Stimulated activated effector memory CD8-positive, alpha-beta T cell treated with anti-CD3 and anti-CD28 coated beads, Interleukin-12 subunit alpha, Interleukin-12 subunit beta, amount 100 ng/mL, for 72 hours (primary cell): ENCODE measurements at regions not wholly inside any gene's neighbourhood (a gene's known extent, or its start where the extent isn't known, plus 50 kb on each side); places are given as distances from the start of the nearest gene placed in this dataset.

Source experiments
- ATAC-seq: fragments of 150-1000 bp; cut with Tn5 transposase; 2 replicates; pipeline ENCODE4 v1.10.0; 2021
- DNase-seq, 2 donors: peaks; one replicate each; pipeline ENCODE4 v3.0.0; 2021 to 2022; ENCODE audit warnings: low spot score in 2 of 2
- H3K27ac Mint-ChIP-seq: one replicate; pipeline ENCODE4 v1.8.0; 2022; ENCODE audit warnings: mild to moderate bottlenecking, mixed read lengths
- H3K36me3 Mint-ChIP-seq: one replicate; pipeline ENCODE4 v1.8.0; 2022; ENCODE audit warnings: mild to moderate bottlenecking, mixed read lengths
- H3K4me1 Mint-ChIP-seq: one replicate; pipeline ENCODE4 v1.8.0; 2022; ENCODE audit warnings: mixed read lengths
- H3K4me3 Mint-ChIP-seq: one replicate; pipeline ENCODE4 v1.8.0; 2022; ENCODE audit warnings: mild to moderate bottlenecking, mixed read lengths
- H3K9me3 Mint-ChIP-seq: one replicate; pipeline ENCODE4 v1.8.0; 2022; ENCODE audit warnings: mixed read lengths

DNA sequence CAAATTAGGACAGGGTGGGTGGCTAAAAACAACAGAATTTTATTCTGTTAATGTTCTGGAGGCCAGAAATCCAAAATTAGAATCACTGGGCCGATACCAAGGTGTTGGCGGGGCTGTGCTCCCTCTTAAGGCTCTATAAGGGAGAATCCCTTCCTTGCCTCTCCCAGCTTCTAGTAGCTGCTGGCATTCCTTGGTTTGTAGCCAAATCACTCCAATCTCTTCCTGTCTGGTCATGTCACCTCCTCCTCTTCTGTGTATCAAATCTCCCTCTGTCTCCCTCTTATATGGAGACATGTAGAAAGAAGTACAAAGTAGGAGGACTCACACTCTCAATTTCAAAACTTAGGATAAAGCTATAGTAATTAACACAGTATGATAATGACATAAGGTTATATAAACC, 102.9 kb upstream of the SIRPA start:
- H3K36me3 Mint-ChIP-seq = no peaks in the 10 kb centered on the region
- DNase-seq = no peak

GRCh38 chr20:1790386-1790785, 104.8 kb upstream of the SIRPA start:
- no peaks in the 10 kb centered on the region for H3K36me3 Mint-ChIP-seq
- H3K4me3 Mint-ChIP-seq = no peak overlapping the region
- no peak overlapping the region for H3K27ac Mint-ChIP-seq
- no peak for DNase-seq
- no peak for ATAC-seq
- no peaks in the 10 kb centered on the region for H3K9me3 Mint-ChIP-seq
- no peaks in the 10 kb centered on the region for H3K4me1 Mint-ChIP-seq

More for the DNA sequence above, 102.9 kb upstream of the SIRPA start:
- Mint-ChIP-seq H3K9me3 (no peaks in the 10 kb centered on the region), H3K4me3 (no peak overlapping the region), H3K4me1 (no peaks in the 10 kb centered on the region), H3K27ac (no peak overlapping the region)
- no peak for ATAC-seq

GRCh38 chr20:1788044-1788443, 107.2 kb upstream of the SIRPA start:
- Mint-ChIP-seq H3K9me3 (no peaks in the 10 kb centered on the region), H3K4me1 (no peaks in the 10 kb centered on the region), H3K36me3 (no peaks in the 10 kb centered on the region), H3K4me3 (no peak overlapping the region), H3K27ac (no peak overlapping the region)
- no peak for DNase-seq
- ATAC-seq = no peak

- H3K4me3 Mint-ChIP-seq = no peak overlapping the region
- H3K27ac Mint-ChIP-seq = no peak overlapping the region
- no peaks in the 10 kb centered on the region for H3K36me3 Mint-ChIP-seq
Measured at GRCh38 chr20:1786486-1786885, 108.7 kb upstream of the SIRPA start.

GRCh38 chr20:1784586-1784985, 110.6 kb upstream of the SIRPA start:
- Mint-ChIP-seq H3K4me3 (no peak overlapping the region), H3K27ac (no peak overlapping the region), H3K4me1 (no peaks in the 10 kb centered on the region), H3K9me3 (no peaks in the 10 kb centered on the region), H3K36me3 (no peaks in the 10 kb centered on the region)
- no peak for DNase-seq
- no peak for ATAC-seq

More at GRCh38 chr20:1786486-1786885, 108.7 kb upstream of the SIRPA start:
- H3K4me1 Mint-ChIP-seq = no peaks in the 10 kb centered on the region
- no peaks in the 10 kb centered on the region for H3K9me3 Mint-ChIP-seq
- DNase-seq (no peak), ATAC-seq (no peak)

DNA sequence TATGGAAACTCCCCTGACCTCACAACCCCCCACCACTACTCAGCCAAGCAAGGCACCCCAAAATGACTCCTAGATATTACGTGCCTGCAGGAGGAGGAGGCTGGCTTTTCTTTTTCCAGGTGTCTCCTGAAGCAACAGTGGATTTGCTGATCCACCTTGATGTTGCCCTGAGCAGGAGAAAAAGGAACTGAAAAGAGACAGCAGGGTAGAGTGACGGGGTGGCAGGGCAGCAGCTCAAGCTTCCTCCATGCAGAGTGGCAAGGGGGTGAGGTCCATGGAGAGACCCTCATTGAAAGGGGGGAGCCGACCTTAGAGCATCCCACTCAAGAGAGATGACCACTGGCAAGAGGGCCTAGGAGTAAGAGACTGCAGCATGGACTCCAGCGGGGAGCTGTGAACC, 112.0 kb upstream of the SIRPA start:
- no peak for ATAC-seq
- H3K4me1 Mint-ChIP-seq = no peaks in the 10 kb centered on the region
- H3K4me3 Mint-ChIP-seq = no peak overlapping the region
- H3K9me3 Mint-ChIP-seq = no peaks in the 10 kb centered on the region
- H3K36me3 Mint-ChIP-seq = no peaks in the 10 kb centered on the region
- no peak for DNase-seq
- no peak overlapping the region for H3K27ac Mint-ChIP-seq

GRCh38 chr20:1782181-1782580, 113.0 kb upstream of the SIRPA start:
- Mint-ChIP-seq H3K9me3 (no peaks in the 10 kb centered on the region), H3K4me1 (peaks cover 4% of the 10 kb centered on the region), H3K27ac (no peak overlapping the region), H3K36me3 (no peaks in the 10 kb centered on the region), H3K4me3 (no peak overlapping the region)
- no peak for ATAC-seq
- no peak for DNase-seq

DNA sequence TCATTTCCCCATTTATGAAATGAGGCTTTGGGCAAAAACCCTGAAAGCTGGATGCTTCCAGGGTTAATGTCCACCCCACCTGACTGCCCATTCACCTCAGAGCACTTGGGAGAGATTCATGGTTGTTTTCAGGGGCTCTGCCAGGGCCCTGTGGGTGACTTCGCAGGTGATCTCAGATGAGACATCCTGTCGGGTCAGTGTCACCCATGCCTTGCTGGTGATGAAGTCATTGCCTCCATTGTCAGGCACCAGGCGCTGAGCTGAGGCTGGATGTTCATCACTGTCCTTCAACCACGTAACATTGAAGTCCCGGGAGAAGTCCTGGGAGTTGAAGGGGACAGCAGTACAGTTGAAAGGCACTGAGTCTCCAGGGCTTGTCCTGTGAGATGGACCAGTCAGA, 115.6 kb upstream of the SIRPA start:
- Mint-ChIP-seq H3K4me1 (peaks cover 20% of the 10 kb centered on the region), H3K4me3 (no peak overlapping the region), H3K36me3 (no peaks in the 10 kb centered on the region), H3K27ac (no peak overlapping the region), H3K9me3 (no peaks in the 10 kb centered on the region)
- peak; percentile 15 for ATAC-seq
- no peak for DNase-seq

- H3K4me1 Mint-ChIP-seq = peaks cover 20% of the 10 kb centered on the region
- no peaks in the 10 kb centered on the region for H3K36me3 Mint-ChIP-seq
- DNase-seq (no peak), ATAC-seq (no peak)
- H3K4me3 Mint-ChIP-seq = no peak overlapping the region
- H3K9me3 Mint-ChIP-seq = no peaks in the 10 kb centered on the region
- H3K27ac Mint-ChIP-seq = no peak overlapping the region
Measured at GRCh38 chr20:1778338-1778737, 116.9 kb upstream of the SIRPA start.

- no peak for DNase-seq
- ATAC-seq = no peak
- Mint-ChIP-seq H3K36me3 (no peaks in the 10 kb centered on the region), H3K4me3 (peak overlapping the region; percentile 72), H3K4me1 (peaks cover 20% of the 10 kb centered on the region), H3K27ac (peak overlapping the region; percentile 85), H3K9me3 (no peaks in the 10 kb centered on the region)
Measured at GRCh38 chr20:1777476-1777820, 117.8 kb upstream of the SIRPA start.

DNA sequence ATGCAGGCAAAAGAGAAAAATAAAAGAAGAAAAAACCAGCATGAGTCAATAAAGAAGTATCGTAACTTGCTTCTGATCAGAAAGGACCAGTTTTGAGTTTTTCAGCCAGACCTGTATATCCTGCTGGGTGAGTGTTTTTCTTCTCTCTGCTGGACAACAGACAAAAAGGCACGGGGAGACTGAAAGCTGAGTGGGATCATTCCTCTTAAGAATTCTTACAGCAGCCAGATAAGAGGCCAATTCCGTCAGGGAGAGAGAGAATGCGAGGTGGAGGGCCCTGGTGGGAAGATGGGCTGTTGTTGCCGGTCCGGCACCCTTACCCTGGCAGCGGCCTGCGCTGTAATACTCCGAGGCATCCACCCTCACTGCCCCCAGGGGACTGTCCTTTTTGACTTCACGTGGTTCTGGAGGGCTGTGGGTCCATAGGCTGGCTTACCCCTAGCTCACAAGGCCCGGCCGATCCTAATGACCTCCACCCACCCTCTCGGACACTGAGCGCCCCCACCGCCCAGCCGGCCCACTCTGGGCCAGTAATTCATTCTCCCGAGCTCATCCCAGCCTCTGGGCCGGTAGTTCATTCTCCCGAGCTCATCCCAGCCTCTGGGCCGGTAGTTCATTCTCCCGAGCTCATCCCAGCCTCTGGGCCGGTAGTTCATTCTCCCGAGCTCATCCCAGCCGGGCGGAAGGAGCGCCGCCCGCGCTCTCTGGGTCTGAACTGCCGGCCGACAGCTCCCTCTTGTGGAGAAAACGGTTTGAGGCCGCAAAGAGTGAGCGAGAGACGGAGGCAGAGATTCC, 118.3 kb upstream of the SIRPA start:
- Mint-ChIP-seq H3K9me3 (no peaks in the 10 kb centered on the region), H3K36me3 (no peaks in the 10 kb centered on the region), H3K4me1 (peaks cover 20% of the 10 kb centered on the region), H3K27ac (peak overlapping the region; percentile 85), H3K4me3 (peak overlapping the region; percentile 72)
- ATAC-seq = peak; percentile 89
- DNase-seq = peak; percentile 84 to 90

DNA sequence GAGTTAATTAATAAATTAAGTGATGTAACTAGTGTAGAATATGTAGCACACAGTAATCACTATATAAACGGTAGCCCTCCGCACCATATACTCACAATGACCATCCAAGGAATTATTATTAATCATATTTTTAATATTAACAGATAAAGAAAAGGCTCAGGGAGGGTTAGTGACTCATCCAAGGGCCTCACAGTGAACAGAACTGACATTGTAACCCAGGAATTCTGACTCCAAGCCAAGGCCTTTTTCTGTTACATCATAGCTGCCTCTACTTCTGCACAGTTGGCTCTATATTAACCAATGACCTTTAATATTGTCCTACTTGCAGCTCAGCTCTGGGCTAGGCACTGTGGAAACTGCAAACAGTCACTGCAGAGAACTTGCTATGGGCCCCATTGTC, 117.5 kb upstream of the SIRPG start:
- no peak overlapping the region for H3K27ac Mint-ChIP-seq

DNA sequence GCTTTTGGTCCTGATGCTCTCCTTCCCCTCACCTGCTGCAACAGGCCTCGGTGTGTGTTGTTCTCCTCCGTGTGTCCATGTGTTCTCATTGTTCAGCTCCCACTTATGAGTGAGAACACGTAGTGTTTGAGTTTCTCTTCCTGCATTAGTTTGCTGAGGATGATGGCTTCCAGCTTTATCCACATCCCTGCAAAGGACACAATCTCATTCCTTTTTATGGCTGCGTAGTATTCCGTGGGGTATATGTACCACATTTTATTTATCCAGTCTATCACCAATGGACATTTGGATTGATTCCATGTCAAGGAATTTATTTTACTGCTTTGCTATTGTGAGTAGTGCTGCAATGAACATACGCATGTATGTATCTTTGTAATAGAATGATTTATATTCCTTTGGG, 116.9 kb upstream of the SIRPG start:
- peaks cover 20% of the 10 kb centered on the region for H3K4me1 Mint-ChIP-seq
- no peaks in the 10 kb centered on the region for H3K9me3 Mint-ChIP-seq
- ATAC-seq = no peak

More for the DNA sequence above, 117.5 kb upstream of the SIRPG start:
- H3K36me3 Mint-ChIP-seq = no peaks in the 10 kb centered on the region
- peaks cover 20% of the 10 kb centered on the region for H3K4me1 Mint-ChIP-seq
- H3K4me3 Mint-ChIP-seq = no peak overlapping the region
- no peak for ATAC-seq
- DNase-seq = no peak
- no peaks in the 10 kb centered on the region for H3K9me3 Mint-ChIP-seq

DNA sequence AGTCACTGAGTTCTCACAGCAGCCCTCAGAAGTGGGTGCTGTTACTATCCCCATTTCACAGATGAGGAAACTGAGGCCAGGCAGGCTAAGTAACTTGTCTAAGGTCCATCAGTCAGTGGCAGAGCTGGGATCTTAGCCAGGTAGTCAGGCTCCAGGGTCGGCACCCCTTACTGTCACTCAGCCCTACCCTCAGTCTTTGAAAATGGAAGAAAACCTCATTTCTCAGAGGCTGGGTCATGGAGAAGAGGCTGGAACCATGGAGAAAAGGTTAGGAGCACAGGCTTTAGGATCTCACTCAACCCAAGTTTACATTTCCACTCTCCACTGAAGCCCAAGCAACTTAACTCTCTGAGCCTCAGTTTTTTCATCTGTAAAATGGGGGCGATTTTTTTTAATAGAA, 116.2 kb upstream of the SIRPG start:
- Mint-ChIP-seq H3K4me3 (no peak overlapping the region), H3K9me3 (no peaks in the 10 kb centered on the region), H3K27ac (no peak overlapping the region), H3K4me1 (peaks cover 20% of the 10 kb centered on the region), H3K36me3 (no peaks in the 10 kb centered on the region)
- ATAC-seq = no peak
- no peak for DNase-seq

More for the DNA sequence above, 116.9 kb upstream of the SIRPG start:
- Mint-ChIP-seq H3K27ac (no peak overlapping the region), H3K36me3 (no peaks in the 10 kb centered on the region), H3K4me3 (no peak overlapping the region)
- no peak for DNase-seq

GRCh38 chr20:1769491-1769890, 111.9 kb upstream of the SIRPG start:
- DNase-seq (no peak), ATAC-seq (no peak)
- H3K36me3 Mint-ChIP-seq = no peaks in the 10 kb centered on the region
- H3K4me1 Mint-ChIP-seq = no peaks in the 10 kb centered on the region
- no peak overlapping the region for H3K4me3 Mint-ChIP-seq
- no peaks in the 10 kb centered on the region for H3K9me3 Mint-ChIP-seq
- no peak overlapping the region for H3K27ac Mint-ChIP-seq

DNA sequence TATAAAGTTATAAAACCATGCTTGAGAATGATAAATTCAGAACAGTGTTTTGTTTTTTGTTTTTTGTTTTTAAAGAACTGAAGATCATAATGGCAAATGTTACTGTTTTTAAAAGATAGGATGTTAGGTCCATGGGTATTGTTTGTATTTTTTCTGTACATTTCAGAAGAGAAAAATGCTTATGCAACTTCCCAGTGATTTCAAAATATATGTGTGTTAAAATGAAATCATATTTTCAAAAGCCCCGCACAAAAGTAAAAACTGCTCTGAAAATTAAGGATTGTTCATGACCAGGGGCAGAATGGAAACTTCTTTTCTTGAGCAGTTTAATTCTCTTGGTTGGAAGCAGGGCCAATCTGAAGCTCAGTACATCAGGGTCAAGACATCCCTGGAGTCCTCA, 109.2 kb upstream of the SIRPG start:
- H3K4me1 Mint-ChIP-seq = no peaks in the 10 kb centered on the region
- DNase-seq = no peak
- no peak overlapping the region for H3K4me3 Mint-ChIP-seq
- no peaks in the 10 kb centered on the region for H3K9me3 Mint-ChIP-seq
- H3K36me3 Mint-ChIP-seq = no peaks in the 10 kb centered on the region
- no peak overlapping the region for H3K27ac Mint-ChIP-seq
- ATAC-seq = no peak
